ENCODE measurements at regions not wholly inside any gene's neighbourhood (a gene's known extent, or its start where the extent isn't known, plus 50 kb on each side); places are given as distances from the start of the nearest gene placed in this dataset.
"Not testable (repeated sequence)": the region's sequence is repeated elsewhere in the genome, so short reads cannot be mapped to it uniquely, and the experiment has no call there.

GRCh38 chr12:46667551-46667950 is 158.2 kb downstream of the SLC38A4 start:
- no peak for DNase-seq
- Mint-ChIP-seq H3K4me1 (ENCODE audit: low read depth) (peaks cover 4% of the 10 kb centered on the region), H3K27me3 (ENCODE audit: low read depth) (no peaks in the 10 kb centered on the region), H3K36me3 (ENCODE audit: low read depth) (no peaks in the 10 kb centered on the region), H3K9me3 (no peaks in the 10 kb centered on the region), H3K27ac (no peak overlapping the region), H3K4me3 (no peak overlapping the region)
- CTCF ChIA-PET: interaction anchor here (0.5 kb wide), 1 partner anchor 393 kb away, joined by 5 read pairs; no protein-coding TSS in a partner anchor
- intact Hi-C loops (cut with micrococcal nuclease): no loop called here

- Mint-ChIP-seq H3K4me3 (no peak overlapping the region), H3K4me1 (ENCODE audit: low read depth) (peaks cover 21% of the 10 kb centered on the region), H3K27me3 (ENCODE audit: low read depth) (no peaks in the 10 kb centered on the region), H3K9me3 (no peaks in the 10 kb centered on the region), H3K36me3 (ENCODE audit: low read depth) (no peaks in the 10 kb centered on the region), H3K27ac (peak overlapping the region; percentile 63)
- CTCF ChIA-PET: interaction anchor here (0.7 to 1.1 kb wide), 3 partner anchors 10 to 311 kb away, joined by 3 to 6 read pairs (median 6); no protein-coding TSS in a partner anchor
- intact Hi-C loops (cut with micrococcal nuclease): loop anchor here (5.0 kb wide), 2 partner anchors 448 to 673 kb away; partner anchors contain the start of gene SCAF11
- peak; percentile 33 for DNase-seq
Observed at GRCh38 chr12:46664761-46665287, 161.0 kb downstream of the SLC38A4 start.

GRCh38 chr12:46663318-46663717 is 162.5 kb downstream of the SLC38A4 start:
- no peaks in the 10 kb centered on the region for H3K36me3 Mint-ChIP-seq (ENCODE audit: low read depth)
- intact Hi-C loops (cut with micrococcal nuclease): loop anchor here (5.0 kb wide), 2 partner anchors 446 to 671 kb away; partner anchors contain the start of gene SCAF11
- CTCF ChIA-PET: no interaction called here
- no peak overlapping the region for H3K27ac Mint-ChIP-seq
- no peaks in the 10 kb centered on the region for H3K27me3 Mint-ChIP-seq (ENCODE audit: low read depth)
- H3K9me3 Mint-ChIP-seq: no peaks in the 10 kb centered on the region
- H3K4me1 Mint-ChIP-seq (ENCODE audit: low read depth): peaks cover 29% of the 10 kb centered on the region
- DNase-seq: no peak
- H3K4me3 Mint-ChIP-seq: no peak overlapping the region

- intact Hi-C loops (cut with micrococcal nuclease): loop anchor here (1.0 to 5.0 kb wide), 12 partner anchors 110 to 669 kb away; partner anchors contain the start of gene SCAF11
- Mint-ChIP-seq H3K4me1 (ENCODE audit: low read depth) (peaks cover 29% of the 10 kb centered on the region), H3K9me3 (peaks cover 2% of the 10 kb centered on the region), H3K4me3 (no peak overlapping the region), H3K27ac (no peak overlapping the region), H3K36me3 (ENCODE audit: low read depth) (no peaks in the 10 kb centered on the region), H3K27me3 (ENCODE audit: low read depth) (no peaks in the 10 kb centered on the region)
- peak; percentile 25 for DNase-seq
- CTCF ChIA-PET: interaction anchor here (0.7 to 1.6 kb wide), 9 partner anchors 10 to 536 kb away, joined by 3 to 7 read pairs (median 3); no protein-coding TSS in a partner anchor
Observed at GRCh38 chr12:46661110-46661845, 164.5 kb downstream of the SLC38A4 start.

- Mint-ChIP-seq H3K9me3 (peaks cover 2% of the 10 kb centered on the region), H3K4me1 (ENCODE audit: low read depth) (peaks cover 29% of the 10 kb centered on the region), H3K36me3 (ENCODE audit: low read depth) (no peaks in the 10 kb centered on the region), H3K27ac (no peak overlapping the region), H3K4me3 (no peak overlapping the region), H3K27me3 (ENCODE audit: low read depth) (no peaks in the 10 kb centered on the region)
- intact Hi-C loops (cut with micrococcal nuclease): loop anchor here (1.0 to 5.0 kb wide), 12 partner anchors 110 to 668 kb away; partner anchors contain the start of gene SCAF11
- DNase-seq: no peak
- CTCF ChIA-PET: interaction anchor here (0.7 to 1.6 kb wide), 9 partner anchors 10 to 536 kb away, joined by 3 to 7 read pairs (median 3); no protein-coding TSS in a partner anchor
Observed at GRCh38 chr12:46660719-46661109, 165.1 kb downstream of the SLC38A4 start.

- H3K9me3 Mint-ChIP-seq: peaks cover 2% of the 10 kb centered on the region
- intact Hi-C loops (cut with micrococcal nuclease): loop anchor here (2.0 to 5.0 kb wide), 3 partner anchors 109 to 668 kb away; partner anchors contain the start of gene SCAF11
- H3K4me3 Mint-ChIP-seq: no peak overlapping the region
- CTCF ChIA-PET: no interaction called here
- peaks cover 29% of the 10 kb centered on the region for H3K4me1 Mint-ChIP-seq (ENCODE audit: low read depth)
- H3K27ac Mint-ChIP-seq: peak overlapping the region; percentile 66
- no peaks in the 10 kb centered on the region for H3K27me3 Mint-ChIP-seq (ENCODE audit: low read depth)
- no peak for DNase-seq
- no peaks in the 10 kb centered on the region for H3K36me3 Mint-ChIP-seq (ENCODE audit: low read depth)
Observed at GRCh38 chr12:46660276-46660675, 165.5 kb downstream of the SLC38A4 start.

GRCh38 chr12:46659824-46660223 is 166.0 kb downstream of the SLC38A4 start:
- Mint-ChIP-seq H3K27ac (peak overlapping the region; percentile 66), H3K4me1 (ENCODE audit: low read depth) (peaks cover 27% of the 10 kb centered on the region), H3K36me3 (ENCODE audit: low read depth) (no peaks in the 10 kb centered on the region), H3K4me3 (no peak overlapping the region), H3K9me3 (peaks cover 2% of the 10 kb centered on the region), H3K27me3 (ENCODE audit: low read depth) (no peaks in the 10 kb centered on the region)
- CTCF ChIA-PET: no interaction called here
- peak; percentile 37 for DNase-seq
- intact Hi-C loops (cut with micrococcal nuclease): loop anchor here (2.0 to 5.0 kb wide), 3 partner anchors 109 to 668 kb away; partner anchors contain the start of gene SCAF11

GRCh38 chr12:46659032-46659650 is 166.7 kb downstream of the SLC38A4 start:
- no peak for DNase-seq
- H3K36me3 Mint-ChIP-seq (ENCODE audit: low read depth): no peaks in the 10 kb centered on the region
- H3K4me1 Mint-ChIP-seq (ENCODE audit: low read depth): peaks cover 26% of the 10 kb centered on the region
- H3K27me3 Mint-ChIP-seq (ENCODE audit: low read depth): no peaks in the 10 kb centered on the region
- H3K27ac Mint-ChIP-seq: peak overlapping the region; percentile 36
- H3K9me3 Mint-ChIP-seq: peaks cover 2% of the 10 kb centered on the region
- CTCF ChIA-PET: no interaction called here
- intact Hi-C loops (cut with micrococcal nuclease): no loop called here
- no peak overlapping the region for H3K4me3 Mint-ChIP-seq

- no peaks in the 10 kb centered on the region for H3K27me3 Mint-ChIP-seq (ENCODE audit: low read depth)
- no peak overlapping the region for H3K27ac Mint-ChIP-seq
- H3K4me1 Mint-ChIP-seq (ENCODE audit: low read depth): peaks cover 26% of the 10 kb centered on the region
- H3K4me3 Mint-ChIP-seq: no peak overlapping the region
- no peaks in the 10 kb centered on the region for H3K36me3 Mint-ChIP-seq (ENCODE audit: low read depth)
- CTCF ChIA-PET: interaction anchor here (0.6 to 1.6 kb wide), 3 partner anchors 67 to 533 kb away, joined by 3 to 4 read pairs (median 3); no protein-coding TSS in a partner anchor
- no peak for DNase-seq
- intact Hi-C loops (cut with micrococcal nuclease): no loop called here
- H3K9me3 Mint-ChIP-seq: peaks cover 2% of the 10 kb centered on the region
Observed at GRCh38 chr12:46657453-46658411, 168.1 kb downstream of the SLC38A4 start.

- not testable (repeated sequence) for H3K27me3 Mint-ChIP-seq (ENCODE audit: low read depth)
Observed at GRCh38 chr12:46655984-46656383, 169.8 kb downstream of the SLC38A4 start.

GRCh38 chr12:46653311-46653710 is 172.5 kb downstream of the SLC38A4 start:
- Mint-ChIP-seq H3K4me1 (ENCODE audit: low read depth) (no peaks in the 10 kb centered on the region), H3K27me3 (ENCODE audit: low read depth) (no peaks in the 10 kb centered on the region), H3K9me3 (peaks cover 2% of the 10 kb centered on the region), H3K36me3 (ENCODE audit: low read depth) (peaks cover 4% of the 10 kb centered on the region), H3K27ac (no peak overlapping the region), H3K4me3 (no peak overlapping the region)
- DNase-seq: no peak
- intact Hi-C loops (cut with micrococcal nuclease): no loop called here
- CTCF ChIA-PET: interaction anchor here (1.6 kb wide), 1 partner anchor 310 kb away, joined by 3 read pairs; no protein-coding TSS in a partner anchor

More at GRCh38 chr12:46655984-46656383, 169.8 kb downstream of the SLC38A4 start:
- peaks cover 20% of the 10 kb centered on the region for H3K4me1 Mint-ChIP-seq (ENCODE audit: low read depth)
- H3K9me3 Mint-ChIP-seq; CTCF ChIA-PET; H3K4me3 Mint-ChIP-seq; DNase-seq; H3K36me3 Mint-ChIP-seq (ENCODE audit: low read depth); H3K27ac Mint-ChIP-seq; intact Hi-C loops (cut with micrococcal nuclease): not testable (repeated sequence)

Data from activated naive CD4-positive, alpha-beta T cell treated with anti-CD3 and anti-CD28 coated beads for 36 hours (primary cell).